Activated naive CD8-positive, alpha-beta T cell treated with anti-CD3 and anti-CD28 coated beads, Interleukin-2, amount 50 U/mL, for 16 hours (primary cell): ENCODE measurements at regions not wholly inside any gene's neighbourhood (a gene's known extent, or its start where the extent isn't known, plus 50 kb on each side); places are given as distances from the start of the nearest gene placed in this dataset.
"Not testable (repeated sequence)": the region's sequence is repeated elsewhere in the genome, so short reads cannot be mapped to it uniquely, and the experiment has no call there.

Source experiments
- DNase-seq: peaks from one replicate; pipeline ENCODE4 v3.0.0-alpha.2; 2020; ENCODE audit warnings: low read depth, low spot score

DNA sequence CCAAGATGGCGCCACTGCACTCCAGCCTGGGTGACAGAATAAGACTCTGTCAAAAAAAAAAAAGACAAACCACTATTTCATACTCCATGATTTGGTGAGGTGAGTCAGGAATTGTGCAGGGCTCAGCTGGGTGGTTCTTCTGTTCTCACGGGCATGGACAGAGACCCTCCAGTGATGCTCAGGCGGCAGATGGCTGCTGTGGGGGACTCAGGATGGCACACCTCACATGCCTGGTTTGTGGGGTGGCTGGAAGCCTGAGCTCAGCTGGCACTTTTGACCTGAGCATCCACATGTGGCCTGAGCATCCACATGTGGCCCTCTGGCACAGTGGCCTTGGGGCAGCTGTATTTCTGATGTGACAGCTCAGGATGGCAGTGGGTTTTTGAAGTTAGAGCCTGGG lies 217.2 kb downstream of the IRX2 start:
- DNase-seq, result no peak

DNA sequence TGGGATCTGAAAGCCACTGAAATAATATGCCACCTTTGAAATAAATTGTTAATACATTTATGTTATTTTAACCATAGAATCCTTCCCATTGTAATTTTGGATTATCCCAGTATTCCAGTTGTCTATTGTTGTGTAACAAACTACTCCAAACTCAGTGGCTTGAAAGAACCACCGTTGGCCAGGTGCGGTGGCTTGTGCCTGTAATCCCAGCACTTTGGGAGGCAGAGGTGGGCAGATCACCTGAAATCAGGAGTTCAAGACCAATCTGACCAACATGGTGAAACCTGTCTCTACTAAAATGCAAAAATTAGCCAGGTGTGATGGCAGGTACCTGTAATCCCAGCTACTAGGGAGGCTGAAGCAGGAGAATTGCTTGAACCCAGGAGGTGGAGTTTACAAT lies 217.6 kb downstream of the IRX2 start:
- not testable (repeated sequence) for DNase-seq

DNA sequence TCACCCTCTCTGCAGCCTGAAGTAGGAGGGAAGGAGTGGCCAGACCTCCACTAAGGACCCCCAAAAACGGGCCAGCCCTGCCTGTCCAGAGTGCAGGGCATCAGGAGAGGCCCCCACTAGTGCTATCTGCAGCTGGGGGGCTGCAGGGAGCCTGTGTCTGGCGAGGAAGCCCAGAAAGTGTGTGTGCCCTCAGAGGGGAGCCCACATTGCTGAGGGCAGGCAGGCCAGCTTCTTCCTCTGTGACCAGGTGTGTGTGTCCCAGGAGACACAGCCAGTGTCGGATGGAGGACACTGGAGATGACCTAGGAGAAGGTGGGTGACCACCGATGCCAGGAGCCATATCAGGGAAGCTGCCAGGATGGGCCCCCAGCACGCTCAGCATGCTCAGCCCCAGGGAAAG lies 218.7 kb downstream of the IRX2 start:
- DNase-seq, result no peak

DNA sequence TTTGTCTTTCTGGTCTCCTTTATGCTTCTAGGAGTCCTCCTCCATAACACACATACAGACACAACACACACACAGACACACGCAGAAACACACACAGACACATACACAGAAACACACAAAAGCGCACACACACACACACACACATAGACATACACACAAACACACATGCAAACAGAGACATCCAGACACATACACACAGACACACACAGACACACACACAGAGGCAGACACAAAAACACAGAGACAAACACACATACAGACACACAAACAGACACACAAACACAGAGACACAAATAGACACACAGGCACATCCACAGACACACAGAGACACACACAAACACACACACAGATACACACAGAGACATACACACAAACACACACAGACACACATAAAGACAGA lies 220.2 kb downstream of the IRX2 start:
- no peak for DNase-seq

DNA sequence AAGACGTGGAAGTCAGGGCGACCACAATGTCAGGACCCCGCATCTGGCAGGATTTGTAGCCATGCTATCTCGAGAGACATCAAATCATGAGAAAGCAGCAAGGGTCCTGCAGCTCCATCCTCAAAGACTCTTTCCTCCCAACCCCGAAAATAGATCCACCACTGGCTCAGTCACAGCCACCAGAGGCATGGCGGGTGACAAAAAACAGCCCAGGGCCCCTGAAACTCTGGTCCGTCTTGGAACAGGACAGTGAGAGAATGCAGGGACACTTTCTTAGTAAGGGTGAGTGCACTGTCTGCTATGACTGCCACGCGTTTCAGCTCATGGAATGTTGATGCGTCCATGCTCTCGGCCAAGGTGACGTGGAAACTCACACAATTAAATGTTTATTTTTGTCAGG lies 220.9 kb downstream of the IRX2 start:
- no peak for DNase-seq

DNA sequence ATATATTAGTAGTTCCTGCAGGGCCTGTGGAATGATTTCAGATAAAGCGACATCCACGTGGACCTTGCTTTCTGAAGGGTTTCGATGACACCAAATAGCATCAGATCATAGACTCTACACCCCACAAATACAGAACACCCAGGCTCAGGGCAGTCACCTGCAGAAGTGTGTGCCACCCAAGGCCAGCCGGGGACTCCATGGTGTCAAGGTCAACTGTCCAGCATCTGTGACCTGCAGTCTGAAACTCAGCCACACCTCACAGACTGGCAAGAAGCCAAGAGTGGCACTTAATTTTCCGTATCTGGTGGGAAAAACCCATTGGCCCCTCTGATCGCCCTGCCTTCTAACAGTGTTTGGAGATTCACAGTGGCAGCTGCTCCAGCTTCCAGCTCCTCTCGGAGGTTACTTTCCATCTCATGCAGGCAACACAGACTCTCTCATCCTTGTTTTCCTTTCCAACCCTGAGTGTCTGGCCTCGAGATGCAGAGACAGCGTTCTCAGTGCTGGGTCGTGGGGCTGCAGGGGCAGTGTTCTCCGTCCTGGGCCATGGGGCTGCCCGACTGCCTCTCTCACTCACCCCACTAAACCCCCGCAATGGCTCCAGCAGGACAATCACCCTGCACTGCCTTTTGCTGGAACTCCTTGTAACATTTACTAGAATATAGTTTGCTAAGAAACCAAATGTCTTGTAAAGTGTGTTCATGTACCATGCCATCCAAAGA lies 221.9 kb downstream of the IRX2 start:
- no peak for DNase-seq

DNA sequence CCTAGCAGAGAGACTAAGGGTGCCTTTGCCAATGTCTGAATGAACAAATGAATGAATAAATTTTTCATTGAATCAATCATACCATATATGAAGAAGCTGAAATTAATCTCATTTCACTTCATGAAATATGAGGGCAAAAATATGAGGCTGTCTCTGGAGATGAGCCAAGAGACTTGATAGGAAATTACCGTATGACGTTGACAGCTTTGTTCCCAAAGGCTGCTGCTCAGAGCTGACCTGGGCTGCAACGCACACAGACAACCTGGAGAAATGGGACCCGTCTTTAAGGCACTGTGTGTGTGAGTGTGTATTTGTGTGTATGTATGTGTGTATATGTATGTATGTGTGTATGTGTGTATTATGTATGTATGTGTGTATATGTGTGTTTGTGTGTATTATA lies 226.1 kb downstream of the IRX2 start:
- DNase-seq, result no peak

DNA sequence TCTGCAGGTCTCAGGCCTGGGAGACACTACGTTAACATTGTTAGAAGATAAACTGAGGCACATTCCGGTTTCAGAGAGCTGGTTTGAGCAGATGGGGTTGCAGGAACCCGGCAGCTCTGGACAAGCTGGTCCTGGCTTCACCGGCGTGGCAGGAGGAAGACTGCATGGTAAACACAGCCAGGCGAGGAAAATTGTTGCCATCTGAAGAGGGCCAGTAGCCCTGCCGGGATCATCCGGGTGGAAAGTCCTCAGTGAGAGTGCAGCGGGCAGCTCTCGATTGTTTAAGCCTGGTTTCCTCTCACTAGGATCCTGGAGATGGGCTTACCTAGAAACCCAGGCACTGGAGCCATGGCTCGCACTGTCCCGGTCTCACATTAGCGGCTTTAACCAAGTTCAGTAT lies 226.9 kb downstream of the IRX2 start:
- no peak for DNase-seq

DNA sequence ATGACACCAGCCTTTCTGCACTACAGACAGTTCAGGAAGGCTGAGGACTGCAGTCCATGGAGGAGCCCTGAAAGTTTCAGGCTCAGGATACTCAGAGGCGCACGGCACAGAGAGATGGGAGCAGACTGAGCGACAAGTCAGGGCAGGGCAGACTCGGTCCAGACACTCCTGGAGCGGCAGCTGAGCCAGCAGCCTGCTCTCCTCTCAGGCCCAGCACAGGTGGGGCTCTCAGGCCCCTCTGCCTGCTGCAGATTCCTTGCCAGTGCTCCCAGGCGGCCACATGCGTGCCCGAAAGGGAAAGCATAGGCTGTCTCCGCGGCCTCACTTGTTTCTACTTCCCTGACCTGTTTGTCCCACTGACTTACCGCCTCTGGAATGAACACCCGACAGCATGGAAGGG lies 228.3 kb downstream of the IRX2 start:
- DNase-seq, result no peak

DNA sequence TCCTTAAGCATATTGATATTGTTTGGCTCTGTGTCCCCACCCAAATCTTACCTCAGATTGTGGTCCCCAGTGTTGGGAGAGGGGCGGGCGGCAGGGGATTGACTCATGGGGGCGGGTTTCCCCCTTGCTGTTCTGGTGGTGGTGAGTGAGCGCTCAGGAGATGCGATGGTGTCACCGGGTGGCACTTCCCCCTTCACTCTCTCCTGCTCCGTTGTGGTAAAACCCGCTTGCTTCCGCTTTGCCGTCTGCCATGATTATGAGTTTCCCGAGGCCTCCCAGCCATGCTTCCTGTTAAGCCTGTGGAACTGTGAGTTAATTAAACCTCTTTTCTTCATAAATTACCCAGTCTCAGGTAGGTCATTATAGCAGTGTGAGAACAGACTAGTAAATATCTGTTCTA lies 229.1 kb downstream of the IRX2 start:
- no peak for DNase-seq

DNA sequence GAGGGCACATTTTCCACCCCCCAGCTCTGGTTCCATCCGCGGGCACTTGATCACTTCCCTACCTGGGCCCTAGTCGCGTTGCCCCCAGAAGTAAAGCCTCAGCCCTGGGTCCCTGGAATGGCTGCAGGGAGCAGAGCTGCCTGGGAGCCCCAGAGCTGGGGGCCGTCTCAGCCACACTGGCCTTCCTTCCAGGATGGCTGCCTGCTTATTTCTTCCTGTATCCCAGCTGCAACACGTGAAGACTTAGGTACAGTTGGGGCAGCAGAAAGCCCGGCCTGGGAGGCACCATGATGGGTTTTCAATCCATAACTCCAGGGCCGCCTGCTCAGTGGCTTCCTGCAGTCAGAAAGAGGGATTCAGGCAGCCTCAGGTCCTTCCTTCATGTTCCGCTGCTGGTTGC lies 232.3 kb downstream of the IRX2 start:
- DNase-seq, result no peak

DNA sequence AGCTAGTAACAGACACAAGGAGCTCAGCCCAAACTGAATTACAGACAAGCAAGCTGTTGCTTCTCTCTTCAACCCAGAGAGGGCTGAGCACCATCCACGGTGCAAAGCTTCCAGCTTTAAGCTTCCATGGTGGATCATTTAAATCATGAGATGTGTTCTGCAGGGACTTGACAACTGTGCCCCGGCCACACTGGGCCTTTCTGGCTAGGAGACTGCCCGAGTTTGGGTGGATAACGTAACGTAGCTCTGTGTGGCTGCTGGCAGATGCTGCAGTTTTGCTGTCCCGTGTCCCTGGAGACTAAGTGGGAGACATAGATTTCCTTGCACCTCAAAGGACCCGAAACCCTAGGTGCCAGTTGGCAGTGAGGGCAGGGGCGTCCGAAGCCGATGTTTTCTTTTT lies 234.0 kb downstream of the IRX2 start:
- DNase-seq, result no peak

DNA sequence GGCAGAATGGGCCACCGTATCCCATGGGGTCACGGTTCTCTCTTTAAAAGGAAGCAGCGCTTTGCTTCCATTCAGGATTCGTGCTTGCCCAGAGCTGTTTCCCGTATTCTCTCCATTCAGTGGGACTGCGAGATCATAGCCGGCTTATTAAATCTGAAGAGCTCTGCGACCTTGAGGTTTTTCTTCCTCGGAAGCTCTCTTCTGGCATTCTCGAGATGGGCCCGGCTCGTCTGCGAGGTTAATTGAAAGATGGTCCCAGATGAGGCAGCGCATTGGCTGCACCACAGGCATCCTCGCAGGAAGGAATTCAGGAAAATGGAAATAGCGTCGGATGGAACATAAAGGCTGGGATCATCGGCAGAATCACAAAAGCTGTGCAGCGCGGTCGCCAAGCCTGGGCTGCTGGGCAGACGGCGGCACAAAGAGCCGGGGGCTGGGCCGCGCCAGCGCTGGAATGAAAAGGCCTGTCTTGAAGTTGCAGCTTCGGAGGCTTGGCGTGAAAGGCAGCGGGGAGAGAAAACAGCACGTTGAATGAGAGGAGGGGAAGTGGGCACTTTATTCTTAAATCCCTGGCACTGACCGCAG lies 236.2 kb downstream of the IRX2 start:
- DNase-seq, result no peak

DNA sequence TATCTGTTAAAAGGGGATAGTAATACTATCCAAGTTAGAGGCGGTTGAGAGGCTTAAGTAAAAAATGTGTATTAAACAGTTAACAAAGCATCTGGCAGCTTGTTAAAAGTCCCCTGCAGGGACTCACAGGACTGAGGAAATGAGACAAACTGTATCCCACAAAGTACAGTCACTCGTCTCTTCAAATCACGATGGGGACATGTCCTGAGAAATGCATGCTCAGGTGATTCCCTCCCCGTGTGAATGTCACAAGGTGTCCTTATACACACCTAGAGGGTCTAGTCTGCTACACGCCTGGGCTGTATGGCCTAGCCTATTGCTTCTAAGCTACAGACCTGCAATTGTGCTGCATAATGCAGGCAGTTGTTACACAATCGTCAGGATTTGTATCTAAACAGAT lies 237.0 kb downstream of the IRX2 start:
- no peak for DNase-seq

DNA sequence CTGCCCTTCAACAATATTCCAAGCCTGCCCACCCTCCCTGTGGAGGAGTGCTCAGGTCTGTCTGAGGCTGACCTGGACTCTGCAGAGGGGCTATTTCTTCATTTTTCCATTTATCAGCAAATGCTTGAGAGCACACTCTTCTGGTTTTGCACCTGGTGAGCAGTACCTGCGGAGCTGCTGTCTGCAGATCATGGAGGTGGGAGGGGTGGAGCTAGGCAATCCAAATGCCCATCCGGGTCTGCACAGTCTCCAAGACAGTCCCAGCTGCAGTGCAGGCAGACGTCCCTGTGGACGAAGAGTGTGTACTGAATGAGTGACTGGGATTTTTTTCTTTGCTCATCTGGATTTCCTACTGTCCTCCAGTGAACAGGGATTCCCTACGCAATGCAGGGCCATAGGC lies 239.8 kb downstream of the IRX2 start:
- DNase-seq, result no peak

DNA sequence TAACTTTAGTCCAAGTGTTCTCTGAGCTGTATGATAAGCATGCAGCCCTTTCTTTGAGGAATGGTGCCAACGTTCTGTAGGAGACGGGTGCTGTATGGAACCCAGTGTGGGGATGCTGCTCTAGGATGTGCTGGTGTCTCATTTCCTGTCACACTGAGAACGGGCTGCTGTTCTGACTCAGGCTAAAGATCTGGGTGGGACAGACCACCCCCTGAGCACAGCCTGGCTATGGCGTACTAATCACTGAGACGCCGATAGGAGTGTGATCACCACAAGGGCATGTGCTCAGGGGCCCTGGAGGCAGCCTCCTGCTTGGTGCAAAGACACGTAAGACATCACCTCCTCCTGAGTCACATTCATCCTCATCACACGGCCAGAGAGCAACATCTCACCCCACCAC lies 240.4 kb downstream of the IRX2 start:
- no peak for DNase-seq

DNA sequence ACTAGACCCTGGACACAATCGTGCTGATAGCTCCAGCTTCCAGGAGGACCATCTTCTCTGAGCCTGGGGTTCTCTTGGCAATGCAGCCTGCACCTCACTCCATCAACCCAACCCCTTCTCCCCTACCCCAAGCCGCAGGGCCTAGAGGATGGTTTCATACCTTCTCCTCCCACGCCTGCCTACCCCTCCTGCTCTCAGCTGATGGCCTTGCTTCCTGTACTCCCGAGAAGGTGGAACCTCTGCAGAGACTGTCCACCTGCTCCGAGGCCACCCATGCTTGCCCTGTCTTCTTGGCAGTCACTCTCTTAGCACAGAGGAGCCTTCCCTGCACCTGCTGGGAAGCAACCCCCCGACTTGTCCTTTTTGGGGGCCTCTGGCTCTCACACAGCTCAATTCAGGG lies 241.9 kb downstream of the IRX2 start:
- no peak for DNase-seq

DNA sequence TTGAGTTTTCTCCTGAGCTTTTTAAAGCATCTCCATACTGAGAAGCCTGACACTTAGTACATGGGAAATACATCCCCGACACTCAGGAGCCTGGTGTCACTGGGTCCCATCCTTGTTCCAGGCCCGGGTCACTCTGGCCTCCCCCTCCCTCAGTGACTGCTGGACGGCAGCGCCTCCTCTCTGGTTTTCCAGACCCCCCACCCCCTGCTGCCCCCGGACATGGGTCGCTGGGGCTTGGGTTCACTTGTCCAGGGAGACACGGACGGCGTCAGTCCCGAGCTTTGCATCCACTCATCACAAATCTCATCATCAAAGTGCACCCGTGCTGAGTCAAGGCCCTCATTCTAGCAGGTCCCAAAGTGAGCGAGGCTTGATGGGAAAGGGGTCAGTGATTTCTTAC lies 243.0 kb downstream of the IRX2 start:
- no peak for DNase-seq

DNA sequence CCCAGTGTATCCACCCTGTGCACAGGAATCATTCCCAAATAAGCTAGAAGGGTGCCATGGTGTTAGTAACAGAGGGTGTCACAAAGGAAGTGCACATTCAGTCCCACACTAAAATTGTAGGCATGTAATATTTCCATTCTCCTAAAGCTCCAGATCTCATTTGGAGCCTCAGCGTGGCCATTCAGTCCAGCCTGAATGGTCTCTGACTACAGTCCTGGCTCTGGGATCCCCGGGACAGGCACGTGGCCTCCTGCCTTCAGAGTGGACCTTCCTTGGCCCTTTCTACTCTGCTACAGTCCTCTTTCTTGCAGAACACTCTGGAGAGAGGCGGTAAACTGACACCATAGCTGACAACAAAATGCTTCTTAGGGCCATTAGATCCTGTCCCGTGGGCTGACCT lies 243.9 kb downstream of the IRX2 start:
- no peak for DNase-seq

DNA sequence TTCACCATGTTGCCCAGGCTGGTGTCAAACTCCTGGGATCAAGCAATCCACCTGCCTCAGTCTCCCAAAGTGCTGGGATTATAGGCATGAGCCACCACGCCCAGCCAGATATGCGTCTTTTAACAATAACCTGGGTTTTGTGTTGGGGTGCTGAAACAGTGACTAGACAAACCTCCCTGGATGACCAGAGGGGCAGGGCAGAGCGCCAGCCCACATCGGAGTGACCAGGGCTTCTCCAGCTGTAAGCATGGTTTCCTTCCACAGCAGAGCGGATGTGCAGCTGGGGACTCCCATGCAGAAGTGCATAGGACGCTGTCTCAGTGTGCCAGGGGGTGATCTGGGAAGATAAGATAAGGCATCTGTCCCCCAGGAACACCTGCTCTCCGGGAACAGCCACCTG lies 244.9 kb downstream of the IRX2 start:
- no peak for DNase-seq

DNA sequence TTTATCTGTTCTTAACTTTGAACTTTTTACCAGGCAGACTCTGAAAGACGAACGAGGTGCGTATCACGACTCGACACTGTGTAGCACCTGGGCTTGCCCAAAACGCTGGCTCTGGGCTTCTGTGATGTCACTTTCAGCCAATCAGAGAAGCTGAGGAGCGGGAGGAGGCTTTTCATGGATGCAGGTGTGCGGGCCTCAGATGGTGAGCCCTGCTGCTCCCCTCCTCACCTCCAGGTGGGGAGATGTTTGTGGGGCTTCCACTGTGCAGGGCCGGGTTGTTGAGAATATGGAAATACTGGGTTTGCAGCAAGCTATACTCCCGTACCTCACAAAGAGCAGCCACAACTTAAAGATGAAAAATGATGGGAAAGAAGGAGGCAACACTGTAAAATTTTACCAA lies 246.3 kb downstream of the IRX2 start:
- no peak for DNase-seq

DNA sequence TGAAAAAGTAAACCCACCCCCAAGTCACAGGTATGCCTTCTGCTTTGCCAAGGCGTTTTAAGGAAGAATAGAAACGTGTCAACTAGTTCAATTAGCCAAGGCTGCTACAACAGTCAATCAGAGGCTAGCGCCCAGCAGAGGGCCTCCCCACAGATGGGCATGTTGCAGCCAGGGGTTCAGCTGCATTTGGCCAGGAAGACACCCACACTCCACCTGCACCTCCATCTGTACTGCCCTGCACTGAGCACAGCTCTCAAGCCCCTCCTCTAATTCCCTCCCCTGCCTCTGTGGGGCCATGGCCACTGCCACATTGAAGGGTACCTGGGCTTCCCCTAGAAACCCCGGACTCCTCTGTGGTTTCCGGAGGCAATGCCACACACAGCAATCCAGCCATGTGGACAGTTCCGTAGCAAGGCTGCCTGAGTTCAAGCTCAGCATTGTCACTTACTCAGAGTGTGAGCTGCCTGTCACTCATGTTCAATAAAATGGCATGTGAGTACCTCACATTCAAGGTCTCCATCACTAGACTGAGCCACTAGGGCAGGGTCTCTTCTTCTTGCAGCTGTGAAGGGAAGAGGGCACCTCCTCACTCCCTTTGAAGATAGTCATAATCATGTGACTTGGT lies 248.4 kb downstream of the IRX2 start:
- DNase-seq, result no peak

DNA sequence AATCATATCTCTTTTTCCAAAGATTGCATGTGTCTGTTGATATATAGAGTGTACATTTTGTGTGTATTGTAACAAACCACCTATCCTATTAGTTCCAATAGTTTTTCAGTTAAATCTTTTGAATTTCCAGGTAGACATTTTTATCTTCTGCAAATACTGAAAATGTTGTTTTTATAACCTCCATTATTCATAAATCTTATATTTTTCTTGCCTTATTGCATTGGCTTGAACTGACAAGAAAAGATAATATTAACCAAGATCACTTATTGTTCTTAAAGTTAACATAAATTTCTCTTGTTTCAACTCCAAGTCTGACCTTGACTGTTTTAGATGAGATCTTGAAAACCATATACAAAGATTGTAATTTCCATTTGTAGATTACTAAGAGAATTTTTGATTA lies 251.6 kb downstream of the IRX2 start:
- DNase-seq, result no peak

DNA sequence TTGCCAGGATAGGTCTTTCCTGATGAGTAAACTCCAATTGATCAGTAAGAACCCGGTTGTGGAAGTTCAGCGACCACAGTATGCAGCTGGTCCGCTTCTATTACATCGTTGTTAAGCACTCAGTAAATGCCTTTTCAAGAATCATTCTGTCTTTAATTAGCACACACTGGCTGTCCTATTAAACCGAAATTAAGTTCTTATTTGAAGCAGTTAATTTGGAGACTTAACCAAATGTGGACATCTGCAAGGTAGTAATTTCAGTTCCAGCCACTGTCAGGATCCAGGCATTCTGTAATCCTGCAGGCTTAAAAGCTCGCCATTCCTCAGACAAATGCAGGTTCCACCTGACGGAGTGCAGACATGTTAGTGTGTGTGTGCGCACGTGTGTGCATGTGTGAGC lies 254.6 kb downstream of the IRX2 start:
- DNase-seq, result no peak
